SHP77 treated with DMSO at 0.1 percent for 48 hours (cell line): ENCODE measurements at regions not wholly inside any gene's neighbourhood (a gene's known extent, or its start where the extent isn't known, plus 50 kb on each side); places are given as distances from the start of the nearest gene placed in this dataset.
"Not testable (repeated sequence)": the region's sequence is repeated elsewhere in the genome, so short reads cannot be mapped to it uniquely, and the experiment has no call there.

Experiments
- DNase-seq: peaks from one replicate; lab custom pipeline; 2025; lab: John Stamatoyannopoulos, UW

- DNase-seq = no peak
These were observed 774.2 kb upstream of the COX7C start for GRCh38 chr5:85843535-85843934.

GRCh38 chr5:85849411-85849810 lies 768.3 kb upstream of the COX7C start:
- no peak for DNase-seq

GRCh38 chr5:85865296-85865695 lies 752.4 kb upstream of the COX7C start:
- no peak for DNase-seq

GRCh38 chr5:85868070-85868469 lies 749.7 kb upstream of the COX7C start:
- DNase-seq = no peak

GRCh38 chr5:85893996-85894395 lies 723.7 kb upstream of the COX7C start:
- no peak for DNase-seq

- no peak for DNase-seq
These were observed 721.2 kb upstream of the COX7C start for GRCh38 chr5:85896514-85896913.

GRCh38 chr5:85906460-85906859 lies 711.3 kb upstream of the COX7C start:
- DNase-seq = no peak

GRCh38 chr5:85910335-85910734 lies 707.4 kb upstream of the COX7C start:
- no peak for DNase-seq

- no peak for DNase-seq
These were observed 696.8 kb upstream of the COX7C start for GRCh38 chr5:85920984-85921383.

- no peak for DNase-seq
These were observed 696.2 kb upstream of the COX7C start for GRCh38 chr5:85921590-85921989.

- DNase-seq = no peak
These were observed 690.1 kb upstream of the COX7C start for GRCh38 chr5:85927632-85928031.

- DNase-seq = no peak
These were observed 688.0 kb upstream of the COX7C start for GRCh38 chr5:85929713-85930112.

GRCh38 chr5:85931220-85931619 lies 686.5 kb upstream of the COX7C start:
- DNase-seq = no peak

- no peak for DNase-seq
These were observed 679.5 kb upstream of the COX7C start for GRCh38 chr5:85938201-85938600.

- DNase-seq = no peak
These were observed 666.0 kb upstream of the COX7C start for GRCh38 chr5:85951707-85952210.

GRCh38 chr5:85952680-85953079 lies 665.1 kb upstream of the COX7C start:
- no peak for DNase-seq

GRCh38 chr5:85967681-85968080 lies 650.1 kb upstream of the COX7C start:
- DNase-seq = no peak

- no peak for DNase-seq
These were observed 645.2 kb upstream of the COX7C start for GRCh38 chr5:85972539-85972938.

- DNase-seq = no peak
These were observed 632.6 kb upstream of the COX7C start for GRCh38 chr5:85985167-85985566.

GRCh38 chr5:85990998-85991397 lies 626.7 kb upstream of the COX7C start:
- no peak for DNase-seq

- not testable (repeated sequence) for DNase-seq
These were observed 623.1 kb upstream of the COX7C start for GRCh38 chr5:85994653-85995052.

GRCh38 chr5:85998656-85999055 lies 619.1 kb upstream of the COX7C start:
- DNase-seq = no peak

GRCh38 chr5:86008293-86008692 lies 609.4 kb upstream of the COX7C start:
- DNase-seq = no peak

GRCh38 chr5:86008704-86009103 lies 609.0 kb upstream of the COX7C start:
- DNase-seq = no peak

- no peak for DNase-seq
These were observed 605.8 kb upstream of the COX7C start for GRCh38 chr5:86011937-86012336.
